ENCODE measurements at regions not wholly inside any gene's neighbourhood (a gene's known extent, or its start where the extent isn't known, plus 50 kb on each side); places are given as distances from the start of the nearest gene placed in this dataset.

DNA sequence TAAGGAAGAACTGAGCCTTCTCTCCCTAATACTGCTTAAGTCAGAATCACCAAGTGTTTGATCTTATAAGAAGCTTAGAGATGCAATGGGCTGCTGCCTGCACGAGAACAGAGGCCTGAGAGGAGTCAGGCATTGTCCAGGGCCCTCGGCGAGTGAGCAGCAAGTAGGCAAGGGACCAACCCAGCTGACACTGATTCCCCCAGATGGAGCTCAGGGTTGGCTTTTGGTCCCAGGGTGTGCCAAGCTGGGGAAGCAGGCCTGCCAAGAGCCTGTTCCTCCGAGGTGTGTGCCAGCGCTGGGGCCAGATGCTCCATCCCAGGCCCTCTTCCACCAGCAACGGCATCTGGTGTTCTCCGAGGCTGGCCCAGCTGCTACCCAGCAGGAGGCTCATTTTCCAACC lies 222.0 kb upstream of the ZMIZ1 start:
- no peaks in the 10 kb centered on the region for H3K4me1 ChIP-seq (ENCODE audit: control insufficient read depth in 2 of 2, insufficient read depth in 2 of 2, low read length in 1 of 2)
- WGBS, 2 donors: 80 to 88% methylated on average over 7 of the region's 7 CpGs
- no peaks in the 10 kb centered on the region for H3K27me3 ChIP-seq (ENCODE audit: control insufficient read depth in 1 of 2, insufficient read depth in 2 of 2, low read length in 2 of 2)
- H3K9me3 ChIP-seq (ENCODE audit: control insufficient read depth in 2 of 2, insufficient read depth in 1 of 2, low read depth in 1 of 2, low read length in 1 of 2): no peaks in the 10 kb centered on the region
- no peak overlapping the region for H3K4me3 ChIP-seq (ENCODE audit: low read depth in 1 of 2, low read length in 2 of 2)
- H3K36me3 ChIP-seq (ENCODE audit: control insufficient read depth in 2 of 2, insufficient read depth in 2 of 2, low read length in 1 of 2): no peaks in the 10 kb centered on the region
- H3K27ac ChIP-seq (ENCODE audit: low read depth in 2 of 2, low read length in 1 of 2): no peak overlapping the region

- WGBS, 2 donors: 80 to 81% methylated on average over 5 of the region's 5 CpGs
- Histone ChIP-seq H3K4me1 (ENCODE audit: control insufficient read depth in 2 of 2, insufficient read depth in 2 of 2, low read length in 1 of 2) (no peaks in the 10 kb centered on the region), H3K4me3 (ENCODE audit: low read depth in 1 of 2, low read length in 2 of 2) (no peak overlapping the region), H3K9me3 (ENCODE audit: control insufficient read depth in 2 of 2, insufficient read depth in 1 of 2, low read depth in 1 of 2, low read length in 1 of 2) (no peaks in the 10 kb centered on the region), H3K27ac (ENCODE audit: low read depth in 2 of 2, low read length in 1 of 2) (no peak overlapping the region), H3K36me3 (ENCODE audit: control insufficient read depth in 2 of 2, insufficient read depth in 2 of 2, low read length in 1 of 2) (no peaks in the 10 kb centered on the region), H3K27me3 (ENCODE audit: control insufficient read depth in 1 of 2, insufficient read depth in 2 of 2, low read length in 2 of 2) (no peaks in the 10 kb centered on the region)
Measured at GRCh38 chr10:78847485-78847884, 221.3 kb upstream of the ZMIZ1 start.

DNA sequence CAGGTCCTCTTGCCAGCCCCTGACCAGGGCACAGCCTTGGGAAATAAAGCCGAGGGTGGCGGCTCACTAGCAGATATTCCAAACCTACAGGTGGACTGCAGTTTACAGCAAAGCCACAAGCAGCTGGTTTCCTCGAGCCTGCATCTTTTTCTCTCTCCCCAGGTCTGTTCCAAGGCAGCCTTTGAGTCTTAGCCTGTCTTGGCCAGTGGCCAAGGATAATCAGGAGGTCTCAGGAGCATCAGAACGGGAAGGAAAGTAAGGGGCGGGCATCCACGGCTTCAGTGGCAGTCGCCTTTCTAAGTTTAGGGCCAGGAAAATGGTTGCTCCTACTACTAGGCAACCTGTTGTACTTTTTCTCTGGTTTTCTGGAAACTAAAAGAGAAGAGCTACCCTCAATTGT lies 219.7 kb upstream of the ZMIZ1 start:
- Histone ChIP-seq H3K27ac (ENCODE audit: low read depth in 2 of 2, low read length in 1 of 2) (no peak overlapping the region), H3K36me3 (ENCODE audit: control insufficient read depth in 2 of 2, insufficient read depth in 2 of 2, low read length in 1 of 2) (no peaks in the 10 kb centered on the region), H3K4me3 (ENCODE audit: low read depth in 1 of 2, low read length in 2 of 2) (no peak overlapping the region), H3K4me1 (ENCODE audit: control insufficient read depth in 2 of 2, insufficient read depth in 2 of 2, low read length in 1 of 2) (no peaks in the 10 kb centered on the region), H3K27me3 (ENCODE audit: control insufficient read depth in 1 of 2, insufficient read depth in 2 of 2, low read length in 2 of 2) (no peaks in the 10 kb centered on the region), H3K9me3 (ENCODE audit: control insufficient read depth in 2 of 2, insufficient read depth in 1 of 2, low read depth in 1 of 2, low read length in 1 of 2) (no peaks in the 10 kb centered on the region)
- WGBS, 2 donors: 65 to 70% methylated on average over 7 of the region's 7 CpGs

DNA sequence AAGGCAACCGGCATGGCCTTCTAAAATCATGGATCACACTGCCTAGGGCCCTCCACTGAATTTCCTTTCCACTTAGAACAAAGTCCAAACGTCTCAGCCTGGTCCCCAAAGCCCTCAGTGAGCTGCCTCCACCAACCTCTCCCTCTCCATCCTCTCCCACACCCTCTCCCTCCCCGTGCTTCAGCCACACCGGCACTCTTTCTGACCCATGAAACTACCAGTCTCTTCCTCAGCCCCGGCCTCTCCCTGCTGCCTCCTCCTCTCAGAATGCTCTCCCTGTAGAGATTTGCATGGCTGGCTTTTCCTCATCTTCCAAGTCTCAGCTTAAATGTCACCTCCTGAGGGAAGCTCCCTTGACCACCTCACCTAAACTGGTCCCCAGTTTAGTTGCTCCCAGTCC lies 219.0 kb upstream of the ZMIZ1 start:
- H3K4me3 ChIP-seq (ENCODE audit: low read depth in 1 of 2, low read length in 2 of 2): no peak overlapping the region
- H3K36me3 ChIP-seq (ENCODE audit: control insufficient read depth in 2 of 2, insufficient read depth in 2 of 2, low read length in 1 of 2): no peaks in the 10 kb centered on the region
- H3K27me3 ChIP-seq (ENCODE audit: control insufficient read depth in 1 of 2, insufficient read depth in 2 of 2, low read length in 2 of 2): no peaks in the 10 kb centered on the region
- H3K9me3 ChIP-seq (ENCODE audit: control insufficient read depth in 2 of 2, insufficient read depth in 1 of 2, low read depth in 1 of 2, low read length in 1 of 2): no peaks in the 10 kb centered on the region
- H3K4me1 ChIP-seq (ENCODE audit: control insufficient read depth in 2 of 2, insufficient read depth in 2 of 2, low read length in 1 of 2): no peaks in the 10 kb centered on the region
- no peak overlapping the region for H3K27ac ChIP-seq (ENCODE audit: low read depth in 2 of 2, low read length in 1 of 2)
- 80 to 84% methylated on average over 5 of the region's 5 CpGs for WGBS, 2 donors

GRCh38 chr10:78850644-78851435 lies 217.9 kb upstream of the ZMIZ1 start:
- Histone ChIP-seq H3K4me1 (ENCODE audit: control insufficient read depth in 2 of 2, insufficient read depth in 2 of 2, low read length in 1 of 2) (no peaks in the 10 kb centered on the region), H3K9me3 (ENCODE audit: control insufficient read depth in 2 of 2, insufficient read depth in 1 of 2, low read depth in 1 of 2, low read length in 1 of 2) (no peaks in the 10 kb centered on the region), H3K36me3 (ENCODE audit: control insufficient read depth in 2 of 2, insufficient read depth in 2 of 2, low read length in 1 of 2) (no peaks in the 10 kb centered on the region), H3K4me3 (ENCODE audit: low read depth in 1 of 2, low read length in 2 of 2) (no peak overlapping the region), H3K27me3 (ENCODE audit: control insufficient read depth in 1 of 2, insufficient read depth in 2 of 2, low read length in 2 of 2) (no peaks in the 10 kb centered on the region), H3K27ac (ENCODE audit: low read depth in 2 of 2, low read length in 1 of 2) (peak overlapping the region in 1 of 2 donors; percentile 29)
- whole genome bisulfite sequencing, 2 donors: 75 to 84% methylated on average over 6 of the region's 6 CpGs

DNA sequence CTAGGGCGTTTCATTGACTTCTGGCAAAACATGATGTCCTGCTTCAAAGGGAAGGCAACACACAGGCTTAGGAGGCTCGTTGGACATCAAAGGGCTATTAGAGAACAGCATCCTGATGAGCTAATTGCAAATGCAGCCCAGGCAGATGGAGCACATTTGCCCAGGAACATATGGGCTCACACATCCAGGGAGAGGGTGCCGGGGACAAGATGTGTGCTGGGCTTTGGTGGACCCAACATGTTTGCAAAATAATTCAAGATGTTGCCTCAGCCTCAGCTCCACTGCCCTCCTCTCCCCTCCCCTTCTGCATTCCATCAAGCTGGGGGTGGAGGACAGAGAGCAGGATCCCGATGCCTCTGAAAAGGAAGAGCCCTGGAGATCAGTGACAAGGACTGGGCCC lies 217.1 kb upstream of the ZMIZ1 start:
- Histone ChIP-seq H3K27ac (ENCODE audit: low read depth in 2 of 2, low read length in 1 of 2) (peak overlapping the region in 1 of 2 donors; percentile 50), H3K4me3 (ENCODE audit: low read depth in 1 of 2, low read length in 2 of 2) (no peak overlapping the region), H3K4me1 (ENCODE audit: control insufficient read depth in 2 of 2, insufficient read depth in 2 of 2, low read length in 1 of 2) (no peaks in the 10 kb centered on the region), H3K27me3 (ENCODE audit: control insufficient read depth in 1 of 2, insufficient read depth in 2 of 2, low read length in 2 of 2) (no peaks in the 10 kb centered on the region), H3K9me3 (ENCODE audit: control insufficient read depth in 2 of 2, insufficient read depth in 1 of 2, low read depth in 1 of 2, low read length in 1 of 2) (no peaks in the 10 kb centered on the region), H3K36me3 (ENCODE audit: control insufficient read depth in 2 of 2, insufficient read depth in 2 of 2, low read length in 1 of 2) (no peaks in the 10 kb centered on the region)
- 71 to 82% methylated on average over 4 of the region's 4 CpGs for WGBS, 2 donors

DNA sequence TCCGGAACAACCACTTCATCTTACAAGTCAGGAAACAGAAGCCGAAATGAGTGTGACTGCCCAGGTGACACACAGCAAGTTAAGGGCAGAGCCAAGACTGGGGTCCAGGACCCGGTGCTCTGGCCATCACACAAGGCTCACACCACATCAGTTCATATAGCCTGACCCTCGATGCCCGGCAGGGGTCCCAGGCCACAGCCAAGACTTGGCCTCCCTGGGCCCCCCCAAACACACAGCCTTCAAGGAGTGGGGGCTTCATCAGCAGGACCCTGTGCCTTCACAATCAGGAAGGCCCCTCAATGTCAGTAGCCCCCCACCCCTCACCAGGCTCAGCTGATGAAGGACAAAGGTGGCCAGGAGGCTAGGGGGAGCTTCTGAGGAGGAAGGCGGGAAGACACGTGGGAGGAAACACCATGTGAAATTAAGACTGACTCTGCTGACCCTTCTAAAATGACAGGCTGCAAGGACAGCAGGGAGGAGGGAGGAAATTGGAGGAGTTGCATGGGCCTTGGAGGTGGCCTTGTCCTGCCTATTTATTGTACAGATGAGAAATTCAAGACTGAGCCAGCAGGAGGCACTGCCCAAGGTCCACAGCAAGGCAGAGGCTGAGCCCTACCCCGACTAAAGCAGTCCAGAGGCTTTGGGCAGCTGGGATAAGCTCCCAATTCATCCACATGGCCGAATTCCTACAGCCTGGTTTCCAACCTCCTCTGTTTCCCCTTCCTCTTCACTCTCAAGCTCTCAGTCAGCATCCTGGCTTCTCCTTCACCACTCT lies 216.1 kb upstream of the ZMIZ1 start:
- H3K9me3 ChIP-seq (ENCODE audit: control insufficient read depth in 2 of 2, insufficient read depth in 1 of 2, low read depth in 1 of 2, low read length in 1 of 2): no peaks in the 10 kb centered on the region
- H3K36me3 ChIP-seq (ENCODE audit: control insufficient read depth in 2 of 2, insufficient read depth in 2 of 2, low read length in 1 of 2): no peaks in the 10 kb centered on the region
- H3K27me3 ChIP-seq (ENCODE audit: control insufficient read depth in 1 of 2, insufficient read depth in 2 of 2, low read length in 2 of 2): no peaks in the 10 kb centered on the region
- H3K27ac ChIP-seq (ENCODE audit: low read depth in 2 of 2, low read length in 1 of 2): no peak overlapping the region
- no peaks in the 10 kb centered on the region for H3K4me1 ChIP-seq (ENCODE audit: control insufficient read depth in 2 of 2, insufficient read depth in 2 of 2, low read length in 1 of 2)
- H3K4me3 ChIP-seq (ENCODE audit: low read depth in 1 of 2, low read length in 2 of 2): no peak overlapping the region
- 87 to 88% methylated on average over 9 of the region's 9 CpGs for WGBS, 2 donors

GRCh38 chr10:78853864-78854263 lies 214.9 kb upstream of the ZMIZ1 start:
- Histone ChIP-seq H3K9me3 (ENCODE audit: control insufficient read depth in 2 of 2, insufficient read depth in 1 of 2, low read depth in 1 of 2, low read length in 1 of 2) (no peaks in the 10 kb centered on the region), H3K27me3 (ENCODE audit: control insufficient read depth in 1 of 2, insufficient read depth in 2 of 2, low read length in 2 of 2) (no peaks in the 10 kb centered on the region), H3K27ac (ENCODE audit: low read depth in 2 of 2, low read length in 1 of 2) (no peak overlapping the region), H3K4me1 (ENCODE audit: control insufficient read depth in 2 of 2, insufficient read depth in 2 of 2, low read length in 1 of 2) (no peaks in the 10 kb centered on the region), H3K36me3 (ENCODE audit: control insufficient read depth in 2 of 2, insufficient read depth in 2 of 2, low read length in 1 of 2) (no peaks in the 10 kb centered on the region), H3K4me3 (ENCODE audit: low read depth in 1 of 2, low read length in 2 of 2) (no peak overlapping the region)
- 86 to 90% methylated on average over 4 of the region's 4 CpGs for WGBS, 2 donors

DNA sequence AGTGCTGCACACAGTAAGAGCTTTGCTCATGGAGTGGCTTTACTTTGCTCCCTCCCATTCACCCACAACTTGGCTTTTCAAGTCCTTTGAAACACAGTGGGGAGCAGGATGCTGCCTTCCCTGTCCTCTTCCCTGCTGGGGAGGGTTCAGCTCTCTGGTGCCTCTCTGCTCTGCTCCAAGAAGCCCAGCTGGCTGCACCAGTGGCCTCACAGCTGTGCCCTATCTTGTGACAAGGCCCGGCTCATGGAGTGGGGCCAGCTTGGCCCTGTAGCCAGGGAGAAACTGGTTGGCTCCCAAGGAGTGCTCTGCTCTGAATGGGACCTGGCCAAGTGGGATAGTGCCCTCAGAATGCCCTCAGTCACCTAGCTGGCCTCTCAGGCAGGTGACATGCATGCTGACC lies 212.3 kb upstream of the ZMIZ1 start:
- WGBS, 2 donors: 24 to 56% methylated on average over 1 of the region's 1 CpG
- no peak overlapping the region for H3K4me3 ChIP-seq (ENCODE audit: low read depth in 1 of 2, low read length in 2 of 2)
- H3K36me3 ChIP-seq (ENCODE audit: control insufficient read depth in 2 of 2, insufficient read depth in 2 of 2, low read length in 1 of 2): no peaks in the 10 kb centered on the region
- peaks cover 0 to 2% of the 10 kb centered on the region in 2 donors for H3K4me1 ChIP-seq (ENCODE audit: control insufficient read depth in 2 of 2, insufficient read depth in 2 of 2, low read length in 1 of 2)
- no peaks in the 10 kb centered on the region for H3K9me3 ChIP-seq (ENCODE audit: control insufficient read depth in 2 of 2, insufficient read depth in 1 of 2, low read depth in 1 of 2, low read length in 1 of 2)
- no peak overlapping the region for H3K27ac ChIP-seq (ENCODE audit: low read depth in 2 of 2, low read length in 1 of 2)
- no peaks in the 10 kb centered on the region for H3K27me3 ChIP-seq (ENCODE audit: control insufficient read depth in 1 of 2, insufficient read depth in 2 of 2, low read length in 2 of 2)

GRCh38 chr10:78857193-78857592 lies 211.6 kb upstream of the ZMIZ1 start:
- H3K27me3 ChIP-seq (ENCODE audit: control insufficient read depth in 1 of 2, insufficient read depth in 2 of 2, low read length in 2 of 2): no peaks in the 10 kb centered on the region
- H3K4me1 ChIP-seq (ENCODE audit: control insufficient read depth in 2 of 2, insufficient read depth in 2 of 2, low read length in 1 of 2): peaks cover 0 to 4% of the 10 kb centered on the region in 2 donors
- no peaks in the 10 kb centered on the region for H3K36me3 ChIP-seq (ENCODE audit: control insufficient read depth in 2 of 2, insufficient read depth in 2 of 2, low read length in 1 of 2)
- H3K4me3 ChIP-seq (ENCODE audit: low read depth in 1 of 2, low read length in 2 of 2): no peak overlapping the region
- WGBS, 2 donors: 93 to 98% methylated on average over 3 of the region's 3 CpGs
- H3K9me3 ChIP-seq (ENCODE audit: control insufficient read depth in 2 of 2, insufficient read depth in 1 of 2, low read depth in 1 of 2, low read length in 1 of 2): no peaks in the 10 kb centered on the region
- H3K27ac ChIP-seq (ENCODE audit: low read depth in 2 of 2, low read length in 1 of 2): no peak overlapping the region

Data from esophagus (tissue), 2 donors.